GM18498 (cell line): ENCODE measurements at regions not wholly inside any gene's neighbourhood (a gene's known extent, or its start where the extent isn't known, plus 50 kb on each side); places are given as distances from the start of the nearest gene placed in this dataset.
"Not testable (repeated sequence)": the region's sequence is repeated elsewhere in the genome, so short reads cannot be mapped to it uniquely, and the experiment has no call there.

Experiments
- ATAC-seq: cut with Tn5 transposase; IDR thresholded peaks from one replicate; pipeline ENCODE4 v1.9.1; 2021; ENCODE audit warnings: mild to moderate bottlenecking, moderate library complexity; ENCODE audit not compliant: unreplicated experiment

- no peak for ATAC-seq
These were observed 81.8 kb upstream of the DST start for GRCh38 chr6:56724455-56724854.

- ATAC-seq, result no peak
These were observed 78.2 kb upstream of the DST start for GRCh38 chr6:56720882-56721281.

- ATAC-seq, result not testable (repeated sequence)
These were observed 77.5 kb upstream of the DST start for GRCh38 chr6:56720202-56720601.

- ATAC-seq, result not testable (repeated sequence)
These were observed 76.8 kb upstream of the DST start for GRCh38 chr6:56719315-56720058.

DNA sequence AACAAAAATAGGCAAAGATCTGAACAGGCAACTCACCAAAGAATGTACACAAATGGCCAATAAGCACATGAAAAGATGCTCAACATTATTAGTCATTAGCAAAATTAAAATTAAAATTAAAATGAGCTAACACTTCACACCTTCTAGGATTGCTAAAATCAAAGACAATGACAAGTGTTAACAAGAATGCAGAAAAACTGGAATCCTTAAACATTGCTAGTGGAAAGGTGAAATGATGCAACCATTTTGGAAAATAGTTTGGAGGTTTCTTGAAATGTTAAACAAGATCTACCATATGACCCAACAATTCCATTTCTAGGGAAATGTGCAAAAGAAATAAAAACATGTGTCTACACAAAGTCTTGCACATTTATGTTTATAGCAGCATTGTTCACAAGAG is 75.5 kb upstream of the DST start:
- ATAC-seq, result no peak

DNA sequence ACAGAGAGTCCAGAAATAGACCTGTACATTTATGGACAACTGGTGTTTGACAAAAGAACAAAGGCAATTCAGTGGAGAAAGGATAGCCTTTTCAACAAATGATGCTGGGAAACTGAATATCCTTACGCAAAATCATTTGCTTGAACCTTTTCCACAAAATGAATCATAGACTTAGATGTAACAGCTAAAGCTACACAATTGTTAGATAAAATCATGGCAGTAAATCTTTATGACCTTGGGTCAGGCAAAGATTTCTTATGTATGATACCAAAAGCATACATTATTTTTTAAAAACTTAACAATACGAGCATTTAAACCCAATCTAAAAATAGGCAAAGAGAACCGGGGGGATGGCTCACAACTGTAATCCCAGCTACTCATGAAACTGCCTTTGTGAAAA is 73.5 kb upstream of the DST start:
- no peak for ATAC-seq

DNA sequence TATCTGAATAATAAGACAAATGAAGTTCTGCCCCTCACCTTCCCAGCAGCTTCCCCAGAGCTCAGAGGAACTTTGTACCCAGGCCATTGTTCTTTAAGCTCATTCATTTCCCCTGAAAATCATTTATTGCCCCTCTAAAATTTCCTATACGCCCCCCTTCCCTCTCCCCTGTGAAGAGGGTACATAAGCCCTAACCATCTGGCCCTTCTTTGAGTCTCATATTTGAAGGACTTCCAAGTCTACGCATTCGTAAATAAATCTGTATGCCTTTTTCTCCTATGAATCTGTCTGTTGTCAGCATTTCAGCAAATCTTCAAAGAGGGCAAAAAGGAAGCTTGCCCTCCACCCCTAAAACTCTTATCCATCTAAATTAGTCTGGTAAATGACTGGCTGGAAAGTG is 73.1 kb upstream of the DST start:
- ATAC-seq, result no peak

DNA sequence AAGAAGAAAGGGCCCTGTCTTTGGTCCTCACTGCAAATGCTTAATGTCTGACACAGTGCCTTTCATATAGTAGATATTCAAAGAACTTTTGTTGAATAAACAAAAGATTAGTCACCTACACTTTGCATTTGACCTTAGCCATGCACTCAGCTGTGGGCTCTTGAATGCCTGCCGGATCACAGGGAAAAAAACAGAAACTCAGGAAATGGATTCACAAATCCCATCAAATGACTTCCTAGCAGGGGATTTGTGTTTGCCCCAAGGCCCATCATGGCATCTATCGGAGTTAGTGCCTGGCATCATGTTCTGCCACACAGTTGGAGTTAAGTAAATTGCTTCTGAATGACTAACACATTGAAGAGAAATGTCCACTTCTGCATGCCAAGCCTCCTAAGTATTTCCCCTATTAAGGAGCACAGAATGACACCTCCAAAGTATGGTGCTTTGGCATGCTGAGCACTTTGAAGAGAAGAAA is 72.3 kb upstream of the DST start:
- ATAC-seq, result no peak

DNA sequence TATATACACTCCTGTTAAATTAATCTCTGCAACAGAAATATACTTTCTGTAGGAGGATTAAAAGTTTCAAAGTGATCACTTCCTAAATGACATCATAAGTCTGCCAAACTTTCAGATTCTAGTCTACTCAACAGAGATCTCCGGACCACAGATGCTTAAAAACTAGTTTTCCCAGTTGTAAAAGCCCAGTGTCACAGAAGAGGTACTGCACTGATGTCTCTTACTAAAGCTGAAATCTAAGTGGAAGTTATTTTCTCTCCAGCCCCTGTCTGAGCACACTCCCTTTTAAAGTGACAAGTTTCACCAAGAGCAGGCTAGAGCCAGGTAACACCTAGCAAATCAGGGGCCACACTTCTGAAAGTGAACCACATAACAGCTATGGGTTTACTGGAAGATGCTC is 71.6 kb upstream of the DST start:
- ATAC-seq, result no peak

DNA sequence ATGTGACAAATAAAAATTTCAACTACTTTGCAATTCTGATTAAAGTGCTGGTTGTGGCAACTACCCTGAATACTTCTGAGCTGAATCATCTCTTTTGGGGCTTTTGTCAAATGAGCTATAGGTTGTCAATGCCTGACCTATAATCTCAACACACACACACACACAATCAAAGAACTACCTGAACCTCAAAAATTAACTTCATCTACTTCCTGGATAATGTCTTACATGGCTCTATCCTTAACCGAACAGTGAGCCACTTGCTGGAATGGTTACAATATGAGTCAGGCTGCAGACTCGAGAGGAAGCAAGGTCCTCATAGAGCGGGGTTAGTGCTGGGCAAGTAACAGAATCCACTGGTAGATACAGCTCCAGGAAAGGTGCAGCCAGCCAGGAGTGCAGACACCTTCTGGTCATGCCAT is 70.6 kb upstream of the DST start:
- ATAC-seq, result no peak

DNA sequence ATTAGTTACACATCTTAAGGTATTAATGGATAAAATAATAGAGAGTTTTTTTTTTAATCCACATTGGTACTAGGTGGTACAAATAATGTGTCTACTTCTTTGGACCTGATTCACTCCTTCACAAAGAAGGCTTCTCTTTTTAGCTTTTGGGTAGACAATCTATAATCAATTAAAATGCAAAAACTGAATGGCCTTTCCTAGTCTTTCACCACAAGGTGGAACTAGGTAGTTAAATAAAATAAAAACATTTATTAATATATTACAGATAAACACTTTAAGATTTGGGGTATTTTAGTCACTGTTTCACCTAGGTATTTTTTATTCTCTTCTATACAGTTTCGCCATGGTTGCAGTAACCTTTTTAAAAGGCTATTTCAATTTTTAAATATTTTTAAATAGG is 68.3 kb upstream of the DST start:
- no peak for ATAC-seq

DNA sequence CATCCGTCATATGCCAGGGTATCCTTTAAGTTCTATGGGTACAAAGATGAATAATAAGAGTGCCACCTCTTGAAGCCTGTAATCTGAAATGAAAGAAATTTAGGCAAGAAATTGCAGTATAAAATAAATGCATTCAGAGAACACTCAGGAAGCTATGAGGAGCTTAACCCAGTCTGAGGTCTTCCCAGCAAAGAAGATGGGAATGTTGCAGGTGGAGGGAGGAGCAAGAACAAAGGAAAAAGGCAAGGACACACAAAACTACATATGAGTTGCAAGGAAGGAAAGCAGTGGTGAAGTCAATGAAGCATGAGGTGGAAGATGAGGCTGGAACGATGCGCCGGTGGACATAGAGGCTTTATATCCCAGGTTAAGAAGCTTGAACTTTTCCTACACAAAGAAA is 67.0 kb upstream of the DST start:
- no peak for ATAC-seq

GRCh38 chr6:56708810-56709597 is 66.3 kb upstream of the DST start:
- ATAC-seq, result no peak

- no peak for ATAC-seq
These were observed 64.5 kb upstream of the DST start for GRCh38 chr6:56706981-56707726.

DNA sequence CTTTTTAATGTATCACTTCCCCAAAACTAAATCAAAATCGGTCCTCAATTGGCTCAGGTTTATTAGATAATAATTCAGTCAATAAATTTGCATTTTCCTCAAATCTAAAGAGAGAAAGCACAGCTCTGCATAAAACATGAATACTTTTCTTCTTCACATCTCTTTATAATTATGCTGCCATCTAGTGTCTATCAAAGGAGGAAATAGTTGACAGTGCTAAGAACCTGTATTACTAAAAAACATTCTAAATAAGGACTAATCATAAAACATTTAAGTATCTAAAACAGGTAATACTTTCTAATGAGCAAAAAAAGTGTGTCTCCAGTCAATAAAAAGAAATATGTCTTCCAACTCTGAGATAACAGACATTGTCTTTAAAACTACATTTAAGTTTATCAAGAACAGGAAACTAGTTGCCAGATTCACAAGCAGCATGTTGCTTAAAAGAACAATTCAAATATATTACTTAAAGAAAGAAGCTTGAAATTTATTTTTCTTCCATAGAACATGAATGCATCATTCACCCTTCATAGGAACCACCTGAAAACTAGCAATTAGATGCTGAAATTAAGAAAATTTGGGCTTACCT is 56.5 kb upstream of the DST start:
- no peak for ATAC-seq

DNA sequence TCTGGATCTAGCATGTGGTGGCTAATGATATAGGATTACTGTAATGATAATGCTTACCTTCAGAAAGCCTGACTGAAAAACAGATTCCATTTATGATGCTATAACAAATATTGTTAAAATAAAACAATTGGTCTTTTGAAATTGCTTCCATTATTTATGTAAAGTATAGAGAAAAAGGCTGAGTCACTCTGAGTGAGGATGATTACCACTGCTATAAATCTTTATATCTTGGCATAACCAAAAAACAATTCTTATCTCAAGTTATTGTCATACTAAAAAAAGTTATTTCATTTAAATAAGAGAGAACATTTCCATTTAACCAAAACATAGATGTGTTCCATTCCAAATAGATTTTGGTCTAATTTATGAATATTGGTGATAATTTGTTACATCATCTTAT is 53.0 kb upstream of the DST start:
- ATAC-seq, result no peak

GRCh38 chr6:56694002-56694401 is 51.3 kb upstream of the DST start:
- no peak for ATAC-seq

- ATAC-seq, result no peak
These were observed 50.5 kb upstream of the DST start for GRCh38 chr6:56693246-56693607.

DNA sequence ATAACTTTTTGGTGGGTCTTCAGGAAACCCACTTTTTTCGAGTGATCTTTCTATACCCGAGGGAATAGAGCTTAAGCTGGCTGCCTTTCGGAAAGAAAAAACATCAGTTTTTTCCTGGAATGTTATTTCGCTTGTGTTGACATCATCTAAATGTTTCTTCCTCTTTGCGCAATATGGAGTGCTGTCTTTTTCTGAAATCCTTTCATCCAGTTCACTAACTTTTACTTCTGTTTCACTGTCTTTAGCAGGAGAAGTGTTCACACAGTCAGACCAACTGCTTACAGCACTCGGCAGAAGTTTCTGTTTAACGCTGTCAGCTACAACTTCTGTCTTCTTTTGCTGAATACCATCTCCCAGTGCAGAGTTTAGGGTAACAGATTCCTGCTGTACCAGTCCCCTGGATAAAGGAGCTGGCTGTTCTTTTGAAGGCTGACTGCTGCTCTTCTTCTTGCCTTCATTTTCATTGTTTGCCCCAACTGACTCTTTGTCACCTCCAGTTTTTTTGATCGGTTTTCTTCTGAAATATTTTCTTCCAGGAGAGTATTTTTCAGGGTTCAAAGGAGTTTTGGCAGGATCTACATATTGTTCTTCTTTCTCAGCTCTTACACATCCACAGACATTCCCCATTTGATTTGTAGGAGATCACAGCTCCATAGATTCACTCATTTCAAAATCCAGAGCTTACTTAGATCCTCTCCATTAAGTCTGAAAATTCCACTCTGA is 50.0 kb upstream of the DST start:
- ATAC-seq, result no peak
